IMR-90 (cell line): ENCODE measurements at regions not wholly inside any gene's neighbourhood (a gene's known extent, or its start where the extent isn't known, plus 50 kb on each side); places are given as distances from the start of the nearest gene placed in this dataset.

Experiments
- ATAC-seq: fragments of 200-7000 bp; cut with Tn5 transposase; 2 replicates; pipeline ENCODE4 v1.9.1; 2020; ENCODE audit warnings: low read depth, mild to moderate bottlenecking, moderate library complexity
- BruUV-seq: library from RNA; stranded (reverse); fragments of 400-500 nt; replicated peaks from 2 replicates; lab custom pipeline; 2021; lab: Mats Ljungman, UMichigan
- CTCF ChIA-PET: fragments of 300-600 bp; formaldehyde crosslinking; extraction: SDS; loops from one replicate; lab custom pipeline; 2021; ENCODE audit warnings: antibody characterized with exemption; lab: Yijun Ruan, JAX
- POLR2A ChIA-PET: fragments of 300-600 bp; sonication (Branson Sonifier 250); formaldehyde crosslinking; loops from one replicate; lab custom pipeline; 2022; ENCODE audit warnings: antibody characterized with exemption; ENCODE audit not compliant: unreplicated experiment; lab: Charles Lee
- DNase-seq: peaks from one replicate; pipeline ENCODE4 v3.0.0; 2013
- H2AFZ ChIP-seq: replicated peaks from 2 replicates; pipeline ENCODE3; 2013; ENCODE audit warnings: low read length, mild to moderate bottlenecking; ENCODE audit not compliant: poor library complexity
- H2AK5ac ChIP-seq: 2 replicates; pipeline ENCODE4 v1.6.1; 2013; ENCODE audit warnings: low read depth, low read length, inconsistent platforms
- H2AK9ac ChIP-seq: replicated peaks from 2 replicates; pipeline ENCODE3; 2013; ENCODE audit warnings: mild to moderate bottlenecking, low read depth, low read length, moderate library complexity; ENCODE audit not compliant: poor library complexity
- H2BK120ac ChIP-seq: 2 replicates; pipeline ENCODE4 v1.6.1; 2013; ENCODE audit warnings: low read depth, low read length, inconsistent platforms
- H2BK15ac ChIP-seq: 3 replicates; pipeline ENCODE4 v1.6.1; 2013; ENCODE audit warnings: low read depth, low read length, inconsistent platforms
- H2BK20ac ChIP-seq: 2 replicates; pipeline ENCODE4 v1.6.1; 2013; ENCODE audit warnings: low read depth, mild to moderate bottlenecking, inconsistent platforms, low read length, moderate library complexity
- H2BK5ac ChIP-seq: 2 replicates; pipeline ENCODE4 v1.6.1; 2013; ENCODE audit warnings: mild to moderate bottlenecking, low read depth, low read length, inconsistent platforms; ENCODE audit not compliant: poor library complexity, severe bottlenecking
- H3K14ac ChIP-seq: replicated peaks from 2 replicates; pipeline ENCODE4 v1.6.1; 2013; ENCODE audit warnings: low read depth, low read length, inconsistent platforms
- H3K18ac ChIP-seq: 2 replicates; pipeline ENCODE4 v1.6.1; 2013; ENCODE audit warnings: low read depth, low read length, control low read depth
- H3K23ac ChIP-seq: 2 replicates; pipeline ENCODE4 v1.6.1; 2013; ENCODE audit warnings: low read depth, low read length, inconsistent platforms
- H3K27ac ChIP-seq: 2 replicates; pipeline ENCODE4 v1.5.1; 2013; ENCODE audit warnings: mild to moderate bottlenecking, control low read depth, low read length; ENCODE audit not compliant: insufficient read depth
- H3K27me3 ChIP-seq: 2 replicates; pipeline ENCODE4 v1.6.1; 2013; ENCODE audit warnings: low read length; ENCODE audit not compliant: control insufficient read depth, insufficient read depth
- H3K36me3 ChIP-seq: 2 replicates; pipeline ENCODE4 v1.6.1; 2013; ENCODE audit warnings: low read length, mixed read lengths; ENCODE audit not compliant: control insufficient read depth, insufficient read depth
- H3K4ac ChIP-seq: 2 replicates; pipeline ENCODE4 v1.6.1; 2013; ENCODE audit warnings: low read depth, low read length, inconsistent platforms
- H3K4me1 ChIP-seq: 2 replicates; pipeline ENCODE4 v1.6.1; 2013; ENCODE audit warnings: low read length, mixed read lengths; ENCODE audit not compliant: control insufficient read depth, insufficient read depth
- H3K4me2 ChIP-seq: 2 replicates; pipeline ENCODE4 v1.6.1; 2013; ENCODE audit warnings: low read depth, mild to moderate bottlenecking, control low read depth, low read length, moderate library complexity
- H3K4me3 ChIP-seq: 2 replicates; pipeline ENCODE4 v1.5.1; 2013; ENCODE audit warnings: low read depth, mild to moderate bottlenecking, control low read depth, low read length, moderate library complexity; ENCODE audit not compliant: insufficient read depth
- H3K56ac ChIP-seq: 2 replicates; pipeline ENCODE4 v1.6.1; 2013; ENCODE audit warnings: low read length, inconsistent platforms; ENCODE audit not compliant: insufficient read depth; ENCODE audit errors: extremely low read depth
- H3K79me1 ChIP-seq, 2 experiments: 2 replicates each; pipeline ENCODE4 v1.6.1; 2013; ENCODE audit warnings: low read length in 2 of 2, inconsistent platforms in 1 of 2, low read depth in 1 of 2
- H3K9ac ChIP-seq: 2 replicates; pipeline ENCODE4 v1.6.1; 2013; ENCODE audit warnings: low read depth, low read length, control low read depth
- H3K9me1 ChIP-seq: 2 replicates; pipeline ENCODE4 v1.6.1; 2013; ENCODE audit warnings: low read length, inconsistent platforms; ENCODE audit not compliant: insufficient read depth
- H3K9me3 ChIP-seq: 2 replicates; pipeline ENCODE4 v1.6.1; 2013; ENCODE audit warnings: low read length; ENCODE audit not compliant: control insufficient read depth, insufficient read depth
- H4K20me1 ChIP-seq: 2 replicates; pipeline ENCODE4 v1.6.1; 2013; ENCODE audit warnings: low read length, inconsistent platforms; ENCODE audit not compliant: insufficient read depth
- H4K5ac ChIP-seq: 2 replicates; pipeline ENCODE4 v1.6.1; 2013; ENCODE audit warnings: mild to moderate bottlenecking, low read depth, low read length, control low read depth
- H4K8ac ChIP-seq, 2 experiments: 2 replicates each; pipeline ENCODE4 v1.6.1; 2013; ENCODE audit warnings: low read depth in 2 of 2, low read length in 2 of 2, control low read depth in 1 of 2, inconsistent platforms in 1 of 2
- H4K91ac ChIP-seq: 2 replicates; pipeline ENCODE4 v1.6.1; 2013; ENCODE audit warnings: low read depth, low read length, inconsistent platforms; ENCODE audit not compliant: insufficient read depth
- BHLHE40 ChIP-seq: fragments of 150-350 bp; IDR thresholded peaks from 2 replicates; pipeline ENCODE4 v1.6.1; 2016; ENCODE audit warnings: mild to moderate bottlenecking, low read depth, low read length
- CEBPB ChIP-seq: IDR thresholded peaks from 2 replicates; pipeline ENCODE4 v1.6.1; 2012; ENCODE audit warnings: low read depth, low read length, improper control_type of control experiment
- CHD1 ChIP-seq: IDR thresholded peaks from 2 replicates; pipeline ENCODE4 v1.6.1; 2012; ENCODE audit warnings: low read depth, low read length, improper control_type of control experiment
- CTCF ChIP-seq: conservative IDR thresholded peaks from 2 replicates; pipeline ENCODE4 v1.5.1; 2012; ENCODE audit warnings: mild to moderate bottlenecking, low read depth, low read length, improper control_type of control experiment
- FOS ChIP-seq: fragments of 150-350 bp; IDR thresholded peaks from 2 replicates; pipeline ENCODE4 v1.6.1; 2016; ENCODE audit warnings: low read depth, low read length
- MAFK ChIP-seq: IDR thresholded peaks from 2 replicates; pipeline ENCODE4 v1.6.1; 2012; ENCODE audit warnings: low read depth, low read length, improper control_type of control experiment
- MAZ ChIP-seq: IDR thresholded peaks from 2 replicates; pipeline ENCODE4 v1.6.1; 2012; ENCODE audit warnings: low read depth, mild to moderate bottlenecking, low read length, improper control_type of control experiment, moderate library complexity, borderline replicate concordance
- MXI1 ChIP-seq: IDR thresholded peaks from 2 replicates; pipeline ENCODE4 v1.6.1; 2012; ENCODE audit warnings: low read depth, mild to moderate bottlenecking, low read length, moderate library complexity, borderline replicate concordance
- NFE2L2 ChIP-seq: fragments of 150-350 bp; IDR thresholded peaks from 2 replicates; pipeline ENCODE4 v1.6.1; 2016; ENCODE audit warnings: low read depth, mild to moderate bottlenecking, low read length
- POLR2A ChIP-seq: IDR thresholded peaks from 2 replicates; pipeline ENCODE4 v1.6.1; 2012; ENCODE audit warnings: mild to moderate bottlenecking, low read depth, low read length
- RAD21 ChIP-seq: IDR thresholded peaks from 2 replicates; pipeline ENCODE4 v1.6.1; 2012; ENCODE audit warnings: low read length, improper control_type of control experiment
- RCOR1 ChIP-seq: IDR thresholded peaks from 2 replicates; pipeline ENCODE4 v1.6.1; 2012; ENCODE audit warnings: mild to moderate bottlenecking, low read length, improper control_type of control experiment; ENCODE audit not compliant: insufficient replicate concordance
- RFX5 ChIP-seq: IDR thresholded peaks from 2 replicates; pipeline ENCODE4 v1.8.0; 2012; ENCODE audit warnings: low read depth, mild to moderate bottlenecking, low read length, moderate library complexity
- SMC3 ChIP-seq: fragments of 150-350 bp; IDR thresholded peaks from 2 replicates; pipeline ENCODE4 v1.6.1; 2016; ENCODE audit warnings: low read depth, mild to moderate bottlenecking, antibody characterized with exemption, low read length, moderate library complexity
- USF2 ChIP-seq: fragments of 150-350 bp; IDR thresholded peaks from 2 replicates; pipeline ENCODE4 v1.6.1; 2017; ENCODE audit warnings: mild to moderate bottlenecking, antibody characterized with exemption, low read length, low read depth
- WGBS, 2 experiments: methylation state at CpG; one replicate each; pipeline versions ENCODE4 v1.1.5 to v1.1.7; 2013; ENCODE audit warnings: missing lambda C conversion rate in 2 of 2; ENCODE audit not compliant: insufficient read length in 1 of 2; ENCODE audit errors: extremely low coverage in 2 of 2; 5-methylcytosine and 5-hydroxymethylcytosine counted together
- dilution Hi-C: fragments of 300-500 bp; cut with HindIII; formaldehyde crosslinking; loops from one replicate; pipeline ENCODE4 v1.14.3; 2018; ENCODE audit warnings: low sequenced_read_pairs; ENCODE audit not compliant: unreplicated experiment
- in situ Hi-C: fragments of 300-500 bp; cut with MboI; formaldehyde crosslinking; loops from 3 replicates; pipeline ENCODE4 v1.14.3; 2019; ENCODE audit warnings: low sequenced_read_pairs, inconsistent platforms, mixed read lengths
- intact Hi-C: fragments of 100-400 bp; cut with micrococcal nuclease; formaldehyde crosslinking; loops from 2 replicates; pipeline ENCODE4 v1.10.0; 2022
- TF ChIP-seq, protein P1 (sequence below): fragments of 150-350 bp; IDR thresholded peaks from 2 replicates; pipeline ENCODE4 v1.6.1; 2016; ENCODE audit warnings: low read depth, mild to moderate bottlenecking, low read length, moderate library complexity, borderline replicate concordance

- CTCF ChIA-PET: no interaction called here
- Histone ChIP-seq H2BK120ac (no peak overlapping the region), H3K14ac (no peak overlapping the region), H3K27ac (no peak overlapping the region), H2BK20ac (no peak overlapping the region), H4K5ac (no peak overlapping the region), H2BK15ac (no peak overlapping the region), H3K79me1 (no peaks in the 10 kb centered on the region), H3K27me3 (no peaks in the 10 kb centered on the region), H3K36me3 (no peaks in the 10 kb centered on the region), H3K56ac (no peak overlapping the region), H3K23ac (no peak overlapping the region), H3K9me3 (peaks cover 12% of the 10 kb centered on the region), H4K91ac (no peak overlapping the region), H3K4me2 (no peak overlapping the region), H3K4me1 (no peaks in the 10 kb centered on the region), H2AK9ac (no peak overlapping the region), H2AK5ac (no peak overlapping the region), H3K4me3 (no peak overlapping the region), H3K9me1 (no peaks in the 10 kb centered on the region), H3K9ac (no peak overlapping the region), H3K4ac (no peak overlapping the region), H4K8ac (no peak overlapping the region), H3K18ac (no peak overlapping the region), H2AFZ (no peak overlapping the region), H4K20me1 (no peaks in the 10 kb centered on the region), H2BK5ac (no peak overlapping the region)
- no peak for ATAC-seq
- in situ Hi-C loops (no loop called here), dilution Hi-C loops (no loop called here), intact Hi-C loops (no loop called here)
- WGBS, 2 experiments: no CpG with 5 or more reads among the region's 1 CpG
- BruUV-seq: no TSS peak
- TF ChIP-seq MAFK (no peak), RFX5 (no peak), NFE2L2 (no peak), BHLHE40 (no peak), MAZ (no peak), USF2 (no peak), CEBPB (no peak), SMC3 (no peak), CHD1 (no peak), CTCF (no peak), RAD21 (no peak), MXI1 (no peak), POLR2A (no peak), RCOR1 (no peak), FOS (no peak)
- TF ChIP-seq, protein P1, sequence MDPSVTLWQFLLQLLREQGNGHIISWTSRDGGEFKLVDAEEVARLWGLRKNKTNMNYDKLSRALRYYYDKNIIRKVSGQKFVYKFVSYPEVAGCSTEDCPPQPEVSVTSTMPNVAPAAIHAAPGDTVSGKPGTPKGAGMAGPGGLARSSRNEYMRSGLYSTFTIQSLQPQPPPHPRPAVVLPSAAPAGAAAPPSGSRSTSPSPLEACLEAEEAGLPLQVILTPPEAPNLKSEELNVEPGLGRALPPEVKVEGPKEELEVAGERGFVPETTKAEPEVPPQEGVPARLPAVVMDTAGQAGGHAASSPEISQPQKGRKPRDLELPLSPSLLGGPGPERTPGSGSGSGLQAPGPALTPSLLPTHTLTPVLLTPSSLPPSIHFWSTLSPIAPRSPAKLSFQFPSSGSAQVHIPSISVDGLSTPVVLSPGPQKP: no peak
- POLR2A ChIA-PET: no interaction called here
- no peak for DNase-seq
Measured at GRCh38 chr2:138881126-138881525, 100.9 kb upstream of the NXPH2 start.
